Thymus (tissue), 11 donors: ENCODE measurements at regions not wholly inside any gene's neighbourhood (a gene's known extent, or its start where the extent isn't known, plus 50 kb on each side); places are given as distances from the start of the nearest gene placed in this dataset.

Experiments
- DNase-seq, 9 donors: peaks; one replicate each; pipeline ENCODE4 v3.0.0-alpha.2; 2013; ENCODE audit warnings: low spot score in 9 of 9, low read depth in 6 of 9, missing footprints in 1 of 9
- H3K27ac ChIP-seq, 2 donors: one replicate each; pipeline ENCODE4 v1.5.1; 2013; ENCODE audit warnings: control low read depth in 1 of 2, low read depth in 1 of 2, low read length in 1 of 2, mild to moderate bottlenecking in 1 of 2, moderate library complexity in 1 of 2
- H3K27me3 ChIP-seq, 2 donors: one replicate each; pipeline ENCODE4 v1.5.1; 2013; ENCODE audit warnings: low read length in 1 of 2; ENCODE audit not compliant: control insufficient read depth in 2 of 2, insufficient read depth in 1 of 2
- H3K36me3 ChIP-seq, 2 donors: one replicate each; pipeline ENCODE4 v1.5.1; 2013; ENCODE audit warnings: low read length in 1 of 2, mild to moderate bottlenecking in 1 of 2, moderate library complexity in 1 of 2; ENCODE audit not compliant: control insufficient read depth in 2 of 2, insufficient read depth in 2 of 2
- H3K4me1 ChIP-seq, 2 donors: one replicate each; pipeline ENCODE4 v1.5.1; 2013; ENCODE audit warnings: low read length in 2 of 2; ENCODE audit not compliant: control insufficient read depth in 2 of 2, insufficient read depth in 2 of 2
- H3K4me3 ChIP-seq, 2 donors: one replicate each; pipeline ENCODE4 v1.5.1; 2013; ENCODE audit warnings: low read length in 2 of 2, control low read depth in 1 of 2, mild to moderate bottlenecking in 1 of 2
- H3K9me3 ChIP-seq, 2 donors: one replicate each; pipeline ENCODE4 v1.5.1; 2013; ENCODE audit warnings: low read length in 1 of 2, mild to moderate bottlenecking in 1 of 2; ENCODE audit not compliant: control insufficient read depth in 2 of 2, insufficient read depth in 1 of 2
- whole genome bisulfite sequencing: extraction: QIAGEN DNeasy Blood & Tissue Kit; methylation state at CpG from one replicate; pipeline ENCODE4 v1.1.7; 2013; 5-methylcytosine and 5-hydroxymethylcytosine counted together
- donor health status: healthy.

GRCh38 chr18:71131918-71132317 lies 843.1 kb downstream of the SOCS6 start:
- Histone ChIP-seq H3K36me3 (no peaks in the 10 kb centered on the region), H3K27me3 (no peaks in the 10 kb centered on the region), H3K4me3 (no peak overlapping the region), H3K9me3 (no peaks in the 10 kb centered on the region), H3K4me1 (no peaks in the 10 kb centered on the region), H3K27ac (no peak overlapping the region)
- DNase-seq, result no peak
- 93% methylated on average over 12 of the region's 12 CpGs for WGBS

DNA sequence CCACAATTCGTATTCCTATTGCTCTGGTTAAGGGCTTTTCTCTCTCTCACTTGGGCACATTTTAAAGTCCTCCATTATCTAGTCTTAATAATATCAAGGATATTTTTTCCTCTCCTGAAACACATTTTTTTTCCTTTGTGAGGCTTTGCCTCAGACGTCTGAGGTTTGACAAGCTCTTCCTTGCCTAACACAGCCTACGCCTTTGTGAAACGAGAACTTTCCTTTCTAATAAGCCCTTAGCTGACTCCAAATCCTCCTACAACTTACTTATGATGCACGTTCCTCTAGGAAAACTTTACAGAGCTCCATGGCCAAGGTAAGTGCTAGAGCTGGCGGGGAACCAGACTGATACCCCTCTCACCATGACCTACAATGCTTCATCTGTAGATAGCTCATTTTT lies 841.5 kb downstream of the SOCS6 start:
- Histone ChIP-seq H3K9me3 (no peaks in the 10 kb centered on the region), H3K27ac (no peak overlapping the region), H3K27me3 (no peaks in the 10 kb centered on the region), H3K4me1 (no peaks in the 10 kb centered on the region), H3K36me3 (no peaks in the 10 kb centered on the region), H3K4me3 (no peak overlapping the region)
- 91% methylated on average over 6 of the region's 6 CpGs for WGBS
- no peak for DNase-seq

DNA sequence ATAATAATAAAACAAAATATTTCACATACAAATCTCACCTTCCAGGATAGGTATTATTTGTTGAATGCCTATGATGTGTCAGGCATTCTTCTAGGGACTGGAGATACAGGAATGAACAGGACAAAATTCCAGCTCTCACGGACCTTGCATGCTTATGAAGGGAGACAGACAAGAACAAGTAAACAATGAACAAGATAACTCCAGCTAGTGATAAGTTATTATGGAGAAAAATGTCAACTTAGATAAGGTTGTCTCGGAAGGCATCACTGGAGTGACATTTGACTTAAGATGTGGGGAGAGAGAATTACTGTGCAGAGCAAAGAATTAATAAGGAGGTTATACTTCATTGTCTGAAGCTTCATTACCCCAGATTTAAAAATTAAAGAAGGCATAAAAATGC lies 836.7 kb downstream of the SOCS6 start:
- Histone ChIP-seq H3K4me3 (no peak overlapping the region), H3K9me3 (no peaks in the 10 kb centered on the region), H3K27me3 (no peaks in the 10 kb centered on the region), H3K36me3 (no peaks in the 10 kb centered on the region), H3K4me1 (no peaks in the 10 kb centered on the region), H3K27ac (no peak overlapping the region)
- WGBS, result 90% methylated on average over 2 of the region's 2 CpGs
- DNase-seq, result no peak

DNA sequence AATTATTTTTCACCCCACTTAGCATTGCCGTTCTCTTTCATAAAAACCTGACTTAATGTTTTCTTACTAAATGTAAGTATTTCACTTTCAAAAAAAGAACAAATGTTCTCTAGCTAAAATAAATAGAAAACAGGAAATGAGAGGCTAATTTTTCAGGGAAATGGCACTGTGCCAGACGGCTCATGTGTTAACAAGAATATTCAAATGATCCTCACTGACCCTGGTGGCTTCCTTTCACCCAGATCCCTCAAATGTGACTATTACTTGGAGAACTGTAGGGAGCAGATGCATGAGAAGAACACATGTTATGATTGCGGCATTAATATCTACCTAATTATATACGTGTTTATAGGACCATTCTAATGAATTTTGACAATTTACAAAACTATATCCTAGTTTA lies 827.7 kb downstream of the SOCS6 start:
- 81% methylated on average over 4 of the region's 4 CpGs for WGBS
- DNase-seq, result no peak

DNA sequence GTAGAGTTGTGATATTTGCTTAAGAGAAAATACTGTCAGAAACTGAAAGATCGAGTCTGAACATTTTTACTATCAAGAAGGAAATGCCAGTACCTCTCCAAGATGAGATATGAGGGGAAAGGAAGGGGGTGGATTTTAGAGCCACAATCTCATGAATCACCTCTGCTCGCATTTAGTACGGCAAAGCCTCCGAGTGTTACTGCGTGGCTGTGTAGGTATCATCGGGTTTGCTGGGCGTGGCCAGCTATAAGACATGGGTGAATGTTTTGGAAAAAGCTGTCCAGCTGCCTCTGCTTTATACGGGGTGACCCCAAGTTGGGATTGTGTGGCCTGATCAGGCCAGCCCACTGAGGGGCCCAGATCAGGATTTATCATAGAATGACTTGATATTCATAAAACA lies 826.4 kb downstream of the SOCS6 start:
- Histone ChIP-seq H3K27ac (no peak overlapping the region), H3K27me3 (no peaks in the 10 kb centered on the region), H3K4me1 (no peaks in the 10 kb centered on the region), H3K4me3 (no peak overlapping the region), H3K36me3 (no peaks in the 10 kb centered on the region), H3K9me3 (no peaks in the 10 kb centered on the region)
- no peak for DNase-seq
- WGBS, result 89% methylated on average over 8 of the region's 8 CpGs

More for the DNA sequence above, 827.7 kb downstream of the SOCS6 start:
- Histone ChIP-seq H3K36me3 (no peaks in the 10 kb centered on the region), H3K4me1 (no peaks in the 10 kb centered on the region), H3K27ac (no peak overlapping the region), H3K9me3 (no peaks in the 10 kb centered on the region), H3K4me3 (no peak overlapping the region), H3K27me3 (no peaks in the 10 kb centered on the region)

DNA sequence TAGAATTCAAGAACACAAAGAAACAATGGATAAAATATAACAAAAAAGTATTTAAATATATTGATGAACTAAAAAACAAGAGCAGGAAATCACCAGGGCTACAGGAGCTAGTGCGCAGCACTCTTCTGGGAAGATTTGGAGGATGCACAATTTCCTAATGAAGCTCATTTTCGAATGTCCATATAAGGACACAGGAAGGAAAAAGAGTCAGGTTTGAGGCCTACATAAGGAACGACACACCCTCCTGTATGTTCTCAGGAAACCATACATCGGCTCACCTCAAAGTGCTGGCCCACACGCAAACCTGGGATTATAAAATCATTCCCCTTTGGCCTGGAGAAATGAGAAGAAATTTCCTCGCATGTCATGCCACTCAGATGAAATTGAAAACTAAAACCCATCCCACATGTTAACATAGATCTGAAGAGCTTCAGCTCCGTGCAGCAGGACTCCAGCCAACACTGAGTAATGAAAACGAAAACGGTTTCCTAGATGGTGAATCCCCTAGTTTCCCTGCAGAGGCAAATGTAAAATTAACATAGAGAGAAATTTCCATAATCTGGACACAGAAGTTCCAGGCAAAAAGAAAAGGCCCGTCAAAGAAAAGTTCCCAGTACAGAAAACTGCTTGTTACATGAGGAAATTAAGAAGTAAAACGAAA lies 825.8 kb downstream of the SOCS6 start:
- 91% methylated on average over 11 of the region's 11 CpGs for WGBS
- H3K36me3 ChIP-seq, result no peaks in the 10 kb centered on the region
- H3K27me3 ChIP-seq, result no peaks in the 10 kb centered on the region
- no peak overlapping the region for H3K4me3 ChIP-seq
- H3K9me3 ChIP-seq, result no peaks in the 10 kb centered on the region
- H3K4me1 ChIP-seq, result no peaks in the 10 kb centered on the region
- no peak for DNase-seq
- H3K27ac ChIP-seq, result no peak overlapping the region

GRCh38 chr18:71107244-71107643 lies 818.4 kb downstream of the SOCS6 start:
- Histone ChIP-seq H3K27me3 (no peaks in the 10 kb centered on the region), H3K9me3 (no peaks in the 10 kb centered on the region), H3K4me1 (no peaks in the 10 kb centered on the region), H3K36me3 (no peaks in the 10 kb centered on the region), H3K27ac (no peak overlapping the region), H3K4me3 (no peak overlapping the region)
- no peak for DNase-seq
- 80% methylated on average over 2 of the region's 2 CpGs for WGBS

DNA sequence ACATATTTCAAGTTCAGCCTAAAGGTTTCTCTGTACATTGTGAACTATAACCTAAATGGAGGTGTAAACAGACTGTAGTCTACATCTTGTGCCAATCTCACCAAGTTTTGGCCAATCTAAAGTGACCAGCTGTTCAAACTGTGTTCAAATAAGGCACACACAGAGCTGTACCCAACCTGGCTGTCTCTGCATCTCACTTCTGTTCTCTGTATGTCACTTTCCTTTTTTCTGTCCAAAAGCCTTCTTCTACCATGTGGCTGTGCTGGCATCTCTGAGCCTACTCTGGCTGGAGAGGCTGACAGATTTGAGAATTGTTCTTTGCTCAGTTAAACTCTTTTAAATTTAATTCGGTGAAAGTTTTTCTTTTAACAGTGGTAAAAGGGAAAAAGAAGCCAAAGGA lies 817.9 kb downstream of the SOCS6 start:
- no peak overlapping the region for H3K27ac ChIP-seq
- no peak for DNase-seq

DNA sequence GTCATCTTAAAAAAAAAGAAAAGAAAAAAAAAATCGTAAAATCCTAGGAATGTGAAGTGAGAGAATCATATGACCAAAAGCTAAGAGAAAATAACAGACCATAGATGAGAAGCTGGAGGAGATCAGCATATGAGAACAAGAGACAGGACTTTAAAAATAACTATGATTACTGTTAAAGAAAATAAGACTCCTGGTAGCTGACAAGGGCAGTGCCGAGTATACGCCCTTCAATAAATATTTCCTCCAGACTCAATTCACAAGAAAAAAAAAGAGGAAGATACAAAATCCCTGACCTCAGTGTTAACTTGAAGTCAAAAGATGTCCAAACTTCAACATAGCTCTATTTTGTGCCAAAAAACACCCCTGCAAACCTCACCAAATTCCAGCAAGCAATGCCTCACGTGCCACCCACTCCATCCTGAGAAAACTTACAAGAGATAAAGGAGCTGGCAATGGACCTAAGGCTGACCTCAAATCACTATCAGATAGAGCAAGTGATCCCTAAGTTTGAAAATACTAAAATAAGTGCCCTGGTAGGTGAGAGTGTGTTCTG lies 817.2 kb downstream of the SOCS6 start:
- Histone ChIP-seq H3K36me3 (no peaks in the 10 kb centered on the region), H3K27me3 (no peaks in the 10 kb centered on the region), H3K4me3 (no peak overlapping the region), H3K4me1 (no peaks in the 10 kb centered on the region), H3K9me3 (no peaks in the 10 kb centered on the region), H3K27ac (no peak overlapping the region)
- DNase-seq, result no peak
- WGBS, result 89% methylated on average over 4 of the region's 4 CpGs

More for the DNA sequence above, 817.9 kb downstream of the SOCS6 start:
- Histone ChIP-seq H3K4me1 (no peaks in the 10 kb centered on the region), H3K36me3 (no peaks in the 10 kb centered on the region), H3K27me3 (no peaks in the 10 kb centered on the region), H3K4me3 (no peak overlapping the region), H3K9me3 (no peaks in the 10 kb centered on the region)
- WGBS, result 72% methylated on average over 1 of the region's 1 CpG
